GM10266 (cell line): ENCODE measurements at regions not wholly inside any gene's neighbourhood (a gene's known extent, or its start where the extent isn't known, plus 50 kb on each side); places are given as distances from the start of the nearest gene placed in this dataset.

Source experiments
- DNase-seq: peaks from one replicate; pipeline ENCODE4 v3.0.0; 2012; ENCODE audit errors: extremely low spot score
- TF ChIP-seq, protein P1 (sequence below): IDR thresholded peaks from 2 replicates; pipeline ENCODE4 v1.5.1; 2012; ENCODE audit warnings: mild to moderate bottlenecking, low read depth; ENCODE audit not compliant: control insufficient read depth, insufficient read depth; ENCODE audit errors: missing control alignments

DNA sequence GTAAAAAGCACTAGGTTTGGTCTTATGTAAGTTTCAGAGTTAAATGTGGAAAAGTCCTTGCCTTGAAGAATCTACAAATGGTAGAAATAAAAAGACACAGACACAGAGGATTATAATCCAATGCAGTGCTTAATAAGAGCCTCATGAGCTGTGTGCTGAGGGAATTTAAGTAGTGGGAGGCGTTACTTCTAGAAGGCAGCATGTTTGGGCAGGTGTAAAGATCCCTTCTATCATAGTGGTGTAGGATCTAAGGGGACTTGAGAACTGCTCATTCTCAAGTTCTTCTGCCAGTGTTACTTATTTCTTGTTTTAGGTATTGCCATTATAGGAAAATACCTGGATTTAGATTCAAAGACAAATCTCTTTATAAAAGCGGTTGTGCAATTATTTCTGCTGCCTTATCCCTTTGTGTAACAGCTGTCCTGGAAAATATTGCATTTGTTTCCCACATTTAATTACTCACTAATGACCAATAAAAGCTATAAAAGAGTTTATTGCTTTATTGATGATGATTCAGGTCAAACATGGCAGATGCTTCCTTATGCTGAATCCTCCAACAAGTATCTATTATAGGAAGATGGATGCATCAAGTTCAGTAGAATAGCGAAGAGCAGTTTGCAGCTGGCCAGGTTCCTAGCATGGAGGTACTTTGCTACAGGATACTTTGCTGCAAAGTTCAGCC lies 132.5 kb upstream of the IVNS1ABP start:
- TF ChIP-seq, protein P1, sequence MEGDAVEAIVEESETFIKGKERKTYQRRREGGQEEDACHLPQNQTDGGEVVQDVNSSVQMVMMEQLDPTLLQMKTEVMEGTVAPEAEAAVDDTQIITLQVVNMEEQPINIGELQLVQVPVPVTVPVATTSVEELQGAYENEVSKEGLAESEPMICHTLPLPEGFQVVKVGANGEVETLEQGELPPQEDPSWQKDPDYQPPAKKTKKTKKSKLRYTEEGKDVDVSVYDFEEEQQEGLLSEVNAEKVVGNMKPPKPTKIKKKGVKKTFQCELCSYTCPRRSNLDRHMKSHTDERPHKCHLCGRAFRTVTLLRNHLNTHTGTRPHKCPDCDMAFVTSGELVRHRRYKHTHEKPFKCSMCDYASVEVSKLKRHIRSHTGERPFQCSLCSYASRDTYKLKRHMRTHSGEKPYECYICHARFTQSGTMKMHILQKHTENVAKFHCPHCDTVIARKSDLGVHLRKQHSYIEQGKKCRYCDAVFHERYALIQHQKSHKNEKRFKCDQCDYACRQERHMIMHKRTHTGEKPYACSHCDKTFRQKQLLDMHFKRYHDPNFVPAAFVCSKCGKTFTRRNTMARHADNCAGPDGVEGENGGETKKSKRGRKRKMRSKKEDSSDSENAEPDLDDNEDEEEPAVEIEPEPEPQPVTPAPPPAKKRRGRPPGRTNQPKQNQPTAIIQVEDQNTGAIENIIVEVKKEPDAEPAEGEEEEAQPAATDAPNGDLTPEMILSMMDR: no peak
- no peak for DNase-seq

DNA sequence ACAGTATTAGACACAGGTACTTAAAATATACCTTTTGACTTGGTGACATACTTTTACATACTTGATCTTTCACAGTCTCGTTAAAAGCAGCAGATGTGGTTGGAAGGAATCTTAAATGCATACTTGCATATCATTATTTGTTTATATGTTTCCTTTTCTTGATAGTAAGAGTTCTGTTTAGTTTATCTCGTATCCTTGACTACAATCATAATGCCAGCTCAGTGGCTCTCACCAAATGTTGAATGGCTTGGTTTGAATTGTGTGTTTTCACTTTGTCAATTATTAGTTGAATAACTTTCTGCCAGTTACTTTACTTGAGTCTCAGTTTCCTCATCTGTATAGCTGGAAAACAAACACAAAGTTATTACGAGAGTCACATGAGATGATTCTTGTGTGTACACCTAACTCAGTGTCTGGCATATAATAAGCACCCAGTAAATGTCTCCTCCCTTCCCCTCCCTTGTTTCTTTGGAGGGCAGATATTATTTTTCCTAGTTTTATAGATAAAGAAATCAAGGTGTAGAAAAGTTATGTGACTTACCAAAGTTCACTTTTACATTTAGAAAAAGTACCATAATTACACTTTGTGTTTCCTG lies 131.6 kb upstream of the IVNS1ABP start:
- TF ChIP-seq, protein P1: no peak
- no peak for DNase-seq

DNA sequence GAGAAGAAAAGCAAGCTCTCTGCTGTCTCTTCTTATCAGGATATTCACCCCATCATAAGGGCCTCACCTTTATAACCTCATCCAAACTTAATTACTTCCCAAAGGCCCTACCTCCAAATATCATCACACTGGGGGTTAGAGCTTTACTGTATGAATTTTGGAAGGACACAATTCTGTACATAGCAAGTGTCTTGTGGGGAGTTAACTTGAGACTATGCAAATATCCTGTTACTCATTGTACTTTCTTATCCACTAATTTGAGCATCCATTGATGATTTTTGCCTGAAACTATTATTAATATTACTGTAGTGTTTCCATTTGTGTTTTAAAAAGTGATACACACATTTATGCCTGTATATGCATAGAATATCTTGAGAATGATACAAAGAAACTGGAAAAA lies 129.1 kb upstream of the IVNS1ABP start:
- TF ChIP-seq, protein P1: no peak
- DNase-seq: no peak

DNA sequence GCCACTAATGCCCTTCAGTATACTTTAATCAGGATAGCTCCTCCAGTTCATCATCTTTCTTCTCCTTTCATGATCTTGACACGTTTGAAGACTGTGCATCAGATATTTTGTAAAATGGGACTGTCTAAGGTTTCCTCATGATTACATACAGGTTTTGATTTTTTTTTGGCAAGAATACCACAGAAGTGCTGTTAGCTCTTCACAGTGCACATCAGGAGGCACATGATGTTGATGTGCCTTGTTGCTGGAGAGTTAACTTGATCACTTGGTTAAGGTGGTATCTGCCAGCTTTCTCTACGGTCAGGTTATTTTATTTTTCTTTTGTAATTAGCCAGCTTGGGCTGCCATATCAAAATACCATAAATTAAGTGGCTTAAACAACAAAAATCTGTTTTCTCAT lies 128.6 kb upstream of the IVNS1ABP start:
- TF ChIP-seq, protein P1: no peak
- DNase-seq: no peak

DNA sequence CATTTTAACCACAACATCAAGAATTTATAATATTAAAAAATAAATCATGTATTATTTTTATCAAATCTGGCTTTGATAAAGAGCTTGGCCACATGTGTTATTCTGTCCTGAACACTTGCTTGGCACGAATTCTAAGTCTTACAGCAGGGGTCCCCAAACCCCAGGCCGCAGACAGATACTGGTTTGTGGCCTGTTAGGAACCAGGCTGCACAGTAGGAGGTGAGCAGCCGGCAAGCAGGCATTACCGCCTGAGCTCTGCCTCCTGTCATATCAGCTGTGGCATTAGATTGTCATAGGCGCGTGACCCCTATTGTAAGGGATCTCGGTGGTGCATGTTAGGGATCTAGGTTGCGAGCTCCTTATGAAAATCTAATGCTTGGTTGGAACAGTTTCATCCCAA lies 127.6 kb upstream of the IVNS1ABP start:
- DNase-seq: no peak
- TF ChIP-seq, protein P1: no peak

DNA sequence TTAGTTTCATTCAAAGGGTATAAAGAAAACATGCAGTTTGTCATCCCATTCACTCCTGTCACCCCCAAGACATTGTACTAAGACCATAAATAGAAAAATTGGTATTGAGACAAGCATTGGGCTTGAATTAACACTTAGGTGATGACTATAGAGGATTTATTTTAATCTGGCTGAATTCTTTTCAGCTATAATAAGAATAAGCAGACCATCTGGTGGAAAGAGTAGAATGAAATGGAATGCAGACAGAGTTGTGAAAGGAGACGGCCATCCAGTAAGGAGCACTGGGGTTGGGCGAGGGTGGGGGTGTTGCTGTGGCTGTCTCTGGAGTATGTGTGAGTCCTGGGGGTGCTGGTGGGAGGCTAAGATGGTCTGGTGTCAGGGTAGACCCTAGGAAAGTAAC lies 125.0 kb upstream of the IVNS1ABP start:
- TF ChIP-seq, protein P1: no peak
- DNase-seq: no peak

DNA sequence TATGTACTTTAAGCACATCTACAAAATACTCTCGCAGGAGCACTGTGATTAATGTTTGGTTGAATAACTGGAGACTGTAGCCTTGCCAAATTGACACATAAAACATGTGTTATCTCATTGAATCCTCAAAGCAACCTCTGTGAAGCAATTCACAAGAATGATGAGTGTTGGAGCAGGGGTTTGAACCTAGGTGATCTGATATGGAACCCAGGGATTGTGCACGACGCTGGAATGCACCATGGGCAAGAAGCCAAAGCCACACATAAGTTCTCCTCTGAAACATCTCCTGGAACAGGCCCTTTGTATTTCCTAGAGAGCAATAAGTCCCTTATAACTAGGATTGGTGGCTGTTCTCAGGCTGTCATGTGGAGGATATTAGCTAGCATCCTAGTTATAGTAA lies 124.6 kb upstream of the IVNS1ABP start:
- TF ChIP-seq, protein P1: no peak
- DNase-seq: no peak
